NCI-H82 (cell line): ENCODE measurements at regions not wholly inside any gene's neighbourhood (a gene's known extent, or its start where the extent isn't known, plus 50 kb on each side); places are given as distances from the start of the nearest gene placed in this dataset.

ENCODE experiments used
- DNase-seq: peaks from one replicate; lab custom pipeline; 2025; lab: John Stamatoyannopoulos, UW

- no peak for DNase-seq
These were observed 163.6 kb upstream of the ISX start for GRCh38 chr22:34902335-34902734.

GRCh38 chr22:34903416-34903815, 162.5 kb upstream of the ISX start:
- no peak for DNase-seq

GRCh38 chr22:34904486-34904885, 161.5 kb upstream of the ISX start:
- DNase-seq: no peak

GRCh38 chr22:34913826-34914225, 152.1 kb upstream of the ISX start:
- DNase-seq: no peak

DNA sequence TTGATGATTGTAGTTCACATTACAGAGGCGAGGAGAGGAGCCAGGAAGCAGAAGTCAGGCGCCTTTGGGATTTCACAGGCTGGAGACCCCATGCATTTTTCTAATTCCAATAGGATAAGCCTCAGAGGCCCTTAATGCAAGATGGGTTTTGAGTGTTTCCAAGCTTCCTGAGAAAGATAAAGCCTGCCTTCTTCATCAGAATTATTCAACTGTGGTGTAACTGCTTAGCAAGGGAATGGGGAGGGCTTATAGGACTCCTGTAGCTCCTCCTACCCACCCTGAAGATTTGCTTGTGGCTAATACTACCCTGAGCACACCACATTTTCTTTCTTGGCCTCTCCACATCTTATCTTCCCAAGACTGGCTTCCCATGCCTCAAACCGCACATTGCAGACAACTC, 151.1 kb upstream of the ISX start:
- DNase-seq: no peak

- no peak for DNase-seq
These were observed 148.7 kb upstream of the ISX start for GRCh38 chr22:34917239-34917638.

GRCh38 chr22:34931026-34931425, 134.9 kb upstream of the ISX start:
- DNase-seq: no peak

- no peak for DNase-seq
These were observed 131.7 kb upstream of the ISX start for GRCh38 chr22:34934261-34934660.

DNA sequence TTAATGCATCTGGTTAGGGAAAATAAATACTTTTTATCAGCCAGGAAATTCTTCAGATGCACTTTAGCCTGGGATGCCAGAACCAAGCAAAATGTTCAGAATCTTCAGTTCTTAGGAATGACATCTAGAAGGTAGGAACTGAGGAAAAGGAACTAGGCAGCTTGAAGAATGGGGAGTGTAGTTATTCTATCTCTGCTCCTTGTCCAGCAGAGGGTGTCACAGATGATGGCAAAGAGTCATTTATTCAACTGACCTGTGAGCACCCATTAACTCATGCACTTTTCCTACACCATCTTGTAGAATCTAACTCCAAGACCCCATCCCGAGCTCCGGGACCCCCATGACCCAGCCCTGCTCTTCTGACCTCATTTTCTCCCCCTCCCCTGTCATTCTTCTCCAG, 122.1 kb upstream of the ISX start:
- no peak for DNase-seq

DNA sequence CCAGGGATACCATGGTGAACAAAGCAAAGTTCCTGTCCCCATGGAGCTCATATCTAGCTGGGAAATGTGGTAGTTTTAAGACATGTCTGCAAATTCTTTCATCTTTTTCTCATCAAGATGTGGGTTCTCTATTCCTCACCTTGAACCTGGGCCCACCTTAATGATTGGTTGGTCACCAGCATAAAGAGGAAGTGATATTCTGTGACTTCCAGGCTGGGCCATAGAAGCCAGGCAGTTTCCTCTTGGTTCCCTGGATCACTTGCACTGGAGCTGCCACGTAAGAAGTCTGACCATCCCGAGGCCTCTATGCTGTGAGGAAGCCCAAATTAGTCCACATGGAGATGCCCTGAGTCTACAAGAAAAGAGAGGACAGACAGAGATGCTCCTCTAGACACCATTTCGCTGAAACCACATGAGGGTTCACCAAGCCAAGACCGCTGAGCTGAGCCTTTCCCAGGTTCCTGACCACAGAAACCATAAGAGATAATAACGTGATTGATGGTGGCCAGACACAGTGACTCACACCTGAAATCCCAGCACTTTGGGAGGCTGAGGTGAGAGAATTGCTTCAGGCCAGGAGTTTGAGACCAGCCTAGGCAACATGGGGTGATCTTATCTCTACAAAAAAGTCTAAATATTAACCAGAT, 119.5 kb upstream of the ISX start:
- DNase-seq: no peak

DNA sequence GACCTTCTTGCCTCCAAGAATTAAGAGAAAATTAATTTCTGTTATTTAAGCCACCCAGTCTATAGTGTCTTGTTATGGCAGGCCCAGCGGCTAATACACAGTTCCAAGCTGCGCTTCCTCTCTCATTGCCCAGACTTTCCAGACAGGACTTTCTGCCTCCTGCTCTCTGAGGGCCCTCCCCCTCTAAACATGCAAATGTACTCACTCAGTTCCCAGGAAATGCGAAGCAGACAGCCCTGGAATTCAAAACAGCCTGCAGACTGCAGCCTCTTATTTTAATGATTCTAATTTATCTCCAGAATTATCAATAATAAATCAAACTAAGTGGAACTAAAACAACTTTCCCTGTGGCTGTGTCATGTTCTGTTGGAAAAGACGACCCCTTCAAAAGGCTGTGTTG, 115.5 kb upstream of the ISX start:
- DNase-seq: no peak

DNA sequence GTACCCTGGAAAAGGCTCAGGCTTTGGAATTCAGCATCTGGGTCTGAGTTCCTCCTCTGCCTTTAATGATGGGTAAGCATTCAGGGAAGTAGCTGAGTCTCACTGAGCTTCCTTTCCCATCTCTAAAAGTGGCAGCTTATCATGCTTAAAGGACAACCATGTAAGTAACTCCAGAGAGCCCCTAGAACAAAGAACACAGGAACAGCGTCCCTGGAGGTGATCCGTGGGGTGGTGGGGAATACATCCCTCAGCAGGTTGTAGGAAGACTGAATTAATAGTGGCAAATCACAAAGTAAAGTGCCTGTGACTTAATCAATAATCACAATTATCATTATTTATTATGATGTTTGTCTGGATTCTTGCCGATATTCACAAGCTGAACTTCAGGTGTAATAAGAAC, 114.7 kb upstream of the ISX start:
- DNase-seq: no peak

DNA sequence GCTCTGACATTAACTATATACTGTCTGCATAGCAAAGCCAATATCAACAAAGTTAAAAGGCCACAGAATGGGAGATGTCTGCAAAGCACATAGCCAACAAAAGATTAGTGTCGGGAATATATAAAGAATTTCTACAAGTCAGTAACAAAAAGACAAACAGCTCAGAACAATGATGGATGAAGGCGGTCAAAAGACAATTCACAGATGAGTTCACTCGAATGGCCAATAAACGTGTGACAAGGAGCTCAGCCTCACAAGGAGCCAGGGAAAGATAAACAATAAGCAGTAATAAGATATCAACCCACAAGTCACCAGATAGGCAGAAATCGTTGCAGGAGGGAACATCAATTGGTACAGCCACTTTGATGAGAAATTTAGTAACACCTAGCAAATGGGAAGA, 106.0 kb upstream of the ISX start:
- no peak for DNase-seq

- no peak for DNase-seq
These were observed 98.9 kb upstream of the ISX start for GRCh38 chr22:34966980-34967565.

DNA sequence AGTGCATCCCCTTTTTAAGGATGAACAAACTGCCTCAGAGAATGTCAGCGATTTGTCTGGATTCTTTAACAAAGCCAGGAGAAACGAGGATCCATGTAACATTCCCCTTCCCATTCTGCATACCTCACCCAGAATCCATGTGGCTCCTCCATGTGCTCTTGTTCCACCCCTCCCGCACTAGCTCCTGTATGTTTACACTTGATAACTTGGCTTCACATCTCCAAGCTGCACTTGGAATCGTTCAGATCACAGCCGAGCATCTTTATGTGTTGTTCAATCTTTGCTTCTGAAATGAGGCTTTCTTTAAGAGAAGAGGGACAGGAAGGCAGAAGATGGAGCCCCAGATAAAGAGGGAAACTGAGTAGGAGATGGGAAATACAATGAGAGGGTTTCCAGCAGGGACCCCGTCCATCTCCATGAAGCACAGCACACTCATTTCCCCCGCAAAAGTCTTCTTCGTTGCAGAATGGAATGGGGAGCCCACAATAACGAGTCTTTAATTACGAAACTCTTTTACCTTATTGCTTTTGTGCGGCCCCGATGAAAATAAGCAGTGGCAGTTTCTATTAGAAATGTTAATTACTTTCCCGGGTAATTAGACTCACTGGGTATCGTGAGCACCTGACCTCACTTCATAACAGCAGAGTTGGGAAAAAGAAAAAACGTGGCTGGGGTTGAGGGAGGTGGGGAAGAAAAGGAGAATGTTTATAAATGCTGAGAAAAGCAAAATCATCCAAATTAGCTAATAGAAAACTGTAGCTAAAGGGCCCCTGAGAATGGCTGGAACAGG, 96.8 kb upstream of the ISX start:
- no peak for DNase-seq

DNA sequence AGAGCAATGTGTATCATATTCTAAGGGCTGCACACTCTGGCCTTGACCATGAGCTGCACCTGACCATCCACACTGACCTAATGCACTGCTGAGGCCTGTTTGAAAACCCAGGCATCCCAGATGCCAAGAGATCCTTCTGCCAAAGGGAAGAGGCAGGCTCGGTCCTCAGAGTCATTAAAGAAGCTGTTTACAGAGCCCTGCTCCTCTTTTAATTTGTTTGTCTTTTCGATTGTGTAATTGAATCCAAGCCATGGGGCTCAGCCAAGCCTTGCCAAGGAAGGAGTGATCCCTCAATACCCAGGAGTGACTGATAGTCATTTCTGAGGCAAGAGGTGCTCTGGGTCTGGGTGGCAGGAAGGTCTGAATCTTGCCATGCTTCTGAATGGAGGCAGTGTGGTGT, 94.5 kb upstream of the ISX start:
- DNase-seq: no peak

- no peak for DNase-seq
These were observed 93.6 kb upstream of the ISX start for GRCh38 chr22:34972191-34972897.

- no peak for DNase-seq
These were observed 92.9 kb upstream of the ISX start for GRCh38 chr22:34973016-34973415.

- peak; percentile 90 for DNase-seq
These were observed 92.0 kb upstream of the ISX start for GRCh38 chr22:34973926-34974325.

- peak; percentile 11 for DNase-seq
These were observed 90.2 kb upstream of the ISX start for GRCh38 chr22:34975721-34976120.

DNA sequence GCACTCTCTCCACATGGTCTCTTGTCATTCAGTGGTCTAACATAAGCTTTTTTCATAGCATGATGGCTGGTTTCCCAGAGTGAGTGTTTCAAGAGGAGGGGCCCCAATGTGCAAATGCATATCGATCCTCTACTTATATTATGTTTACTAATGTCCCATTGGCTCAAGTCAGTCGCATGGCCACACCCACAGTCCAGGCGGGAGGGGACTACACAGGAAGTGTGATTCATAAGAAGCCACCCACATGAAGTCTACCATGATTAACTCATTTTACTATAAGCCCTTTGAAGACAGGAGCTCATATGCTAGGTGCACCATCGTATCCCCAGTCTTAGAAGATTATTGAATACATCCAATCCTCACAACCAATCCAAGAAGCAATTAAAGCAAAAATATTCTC, 89.5 kb upstream of the ISX start:
- no peak for DNase-seq

GRCh38 chr22:34976886-34977285, 89.1 kb upstream of the ISX start:
- DNase-seq: no peak

- peak; percentile 13 for DNase-seq
These were observed 79.4 kb upstream of the ISX start for GRCh38 chr22:34986523-34986922.
